Spinal cord (tissue), 9 donors: ENCODE measurements at regions not wholly inside any gene's neighbourhood (a gene's known extent, or its start where the extent isn't known, plus 50 kb on each side); places are given as distances from the start of the nearest gene placed in this dataset.

ENCODE experiments used
- DNase-seq, 6 donors: peaks; one replicate each; pipeline versions ENCODE4 v3.0.0 to v3.0.0-alpha.2; 2013 to 2015; ENCODE audit warnings: low spot score in 6 of 6, low read depth in 4 of 6
- H3K27ac ChIP-seq: one replicate; pipeline ENCODE4 v1.5.1; 2013; ENCODE audit warnings: low read depth, low read length, control low read depth
- H3K27me3 ChIP-seq: one replicate; pipeline ENCODE4 v1.6.1; 2013; ENCODE audit warnings: low read length; ENCODE audit not compliant: control insufficient read depth, insufficient read depth
- H3K36me3 ChIP-seq: one replicate; pipeline ENCODE4 v1.6.1; 2013; ENCODE audit warnings: low read length; ENCODE audit not compliant: control insufficient read depth, insufficient read depth
- H3K4me1 ChIP-seq: one replicate; pipeline ENCODE4 v1.6.1; 2013; ENCODE audit warnings: low read length; ENCODE audit not compliant: control insufficient read depth, insufficient read depth
- H3K4me3 ChIP-seq: one replicate; pipeline ENCODE4 v1.5.1; 2013; ENCODE audit warnings: low read depth, low read length, control low read depth
- H3K9me3 ChIP-seq: one replicate; pipeline ENCODE4 v1.6.1; 2013; ENCODE audit warnings: low read length; ENCODE audit not compliant: control insufficient read depth, insufficient read depth
- WGBS: methylation state at CpG from one replicate; pipeline ENCODE4 v1.1.5; 2013; ENCODE audit warnings: missing lambda C conversion rate; ENCODE audit not compliant: insufficient coverage; 5-methylcytosine and 5-hydroxymethylcytosine counted together
- donor health status: healthy.

DNA sequence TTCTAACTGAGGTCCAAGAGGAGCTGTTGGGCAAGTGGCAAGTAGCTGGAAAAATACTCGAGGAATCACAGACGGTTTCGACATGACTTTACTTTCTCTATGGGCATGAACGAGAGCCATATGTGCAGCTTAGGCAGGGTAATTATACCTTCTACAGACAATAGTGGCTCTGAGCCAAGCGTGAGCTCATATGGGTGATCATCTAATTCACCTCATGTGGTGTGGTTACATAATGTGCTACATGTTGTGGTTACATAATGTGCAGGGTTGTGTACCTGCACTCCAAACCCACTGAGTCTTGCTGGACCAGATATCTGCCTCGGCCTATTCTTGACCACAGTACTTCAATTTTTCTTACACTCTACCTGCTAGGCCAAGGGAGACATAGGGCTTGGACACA is 771.7 kb upstream of the EYS start:
- Histone ChIP-seq H3K4me1 (no peaks in the 10 kb centered on the region), H3K9me3 (no peaks in the 10 kb centered on the region), H3K27ac (no peak overlapping the region), H3K4me3 (no peak overlapping the region), H3K36me3 (no peaks in the 10 kb centered on the region), H3K27me3 (no peaks in the 10 kb centered on the region)
- WGBS: 86% methylated on average over 4 of the region's 6 CpGs
- DNase-seq: no peak

DNA sequence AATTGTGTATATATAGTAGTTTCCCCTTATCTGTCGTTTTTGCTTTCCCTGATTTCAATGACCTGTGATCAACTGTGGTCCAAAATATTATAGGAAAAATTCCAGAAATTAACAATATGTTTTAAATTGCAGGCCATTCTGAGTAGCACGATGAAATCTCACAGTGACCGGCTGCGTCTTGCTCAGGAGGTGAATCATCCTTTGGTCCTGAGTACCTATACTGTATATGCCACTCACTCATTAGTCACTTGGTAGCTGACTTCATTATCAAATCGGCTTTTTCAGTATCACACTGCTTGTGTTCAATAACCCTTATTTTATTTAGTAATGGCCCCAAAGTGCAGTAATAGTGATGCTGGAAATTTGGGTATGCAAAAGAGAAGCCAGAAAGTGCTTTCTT is 728.3 kb upstream of the EYS start:
- Histone ChIP-seq H3K4me1 (no peaks in the 10 kb centered on the region), H3K9me3 (no peaks in the 10 kb centered on the region), H3K27me3 (no peaks in the 10 kb centered on the region), H3K27ac (no peak overlapping the region), H3K4me3 (no peak overlapping the region), H3K36me3 (no peaks in the 10 kb centered on the region)
- DNase-seq: no peak
- 90% methylated on average over 2 of the region's 5 CpGs for WGBS

DNA sequence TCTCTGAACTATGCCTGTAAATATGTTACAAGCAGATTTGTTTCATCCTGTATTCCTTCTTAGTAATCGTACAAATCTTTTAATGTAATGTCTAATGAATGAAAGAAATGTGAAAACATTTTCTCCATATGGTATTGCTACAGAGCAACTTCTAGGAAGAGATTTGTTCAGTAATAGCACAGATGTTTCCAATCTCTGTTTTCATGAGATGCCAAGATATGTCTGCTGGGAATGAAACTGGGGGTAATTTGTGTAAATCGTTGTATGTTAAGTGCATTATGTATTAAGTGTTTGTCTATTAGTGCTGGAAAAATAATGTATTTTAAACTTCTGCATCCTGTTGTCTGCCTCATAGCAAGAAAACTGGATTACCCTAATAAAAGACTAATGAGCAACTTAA is 722.2 kb upstream of the EYS start:
- peaks cover 1% of the 10 kb centered on the region for H3K9me3 ChIP-seq
- DNase-seq: peak in 2 of 6 donors; percentile 1 to 79
- no CpG with 5 or more reads among the region's 2 CpGs for WGBS

DNA sequence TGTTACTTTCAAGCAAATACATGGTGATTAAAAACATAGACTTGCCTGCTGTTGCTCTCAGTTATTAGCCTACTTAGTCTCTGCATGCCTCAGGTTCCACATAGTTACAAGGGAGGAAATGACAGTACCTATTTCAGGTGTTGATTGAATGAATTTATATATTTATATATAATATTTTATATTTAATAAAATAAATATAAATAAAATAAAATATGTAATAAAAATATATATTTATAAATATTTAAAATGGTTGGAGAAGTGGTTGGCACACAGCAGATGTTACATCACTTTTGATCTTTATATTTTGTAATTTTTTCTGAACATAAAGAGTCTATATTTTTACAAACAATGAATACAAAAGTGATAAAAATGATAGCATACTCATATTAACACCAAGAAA is 716.0 kb upstream of the EYS start:
- Histone ChIP-seq H3K27me3 (no peaks in the 10 kb centered on the region), H3K36me3 (no peaks in the 10 kb centered on the region), H3K9me3 (peaks cover 1% of the 10 kb centered on the region), H3K4me1 (no peaks in the 10 kb centered on the region), H3K27ac (no peak overlapping the region), H3K4me3 (no peak overlapping the region)
- no peak for DNase-seq

More for the DNA sequence above, 722.2 kb upstream of the EYS start:
- Histone ChIP-seq H3K27me3 (no peaks in the 10 kb centered on the region), H3K27ac (no peak overlapping the region), H3K36me3 (no peaks in the 10 kb centered on the region), H3K4me3 (no peak overlapping the region), H3K4me1 (no peaks in the 10 kb centered on the region)

DNA sequence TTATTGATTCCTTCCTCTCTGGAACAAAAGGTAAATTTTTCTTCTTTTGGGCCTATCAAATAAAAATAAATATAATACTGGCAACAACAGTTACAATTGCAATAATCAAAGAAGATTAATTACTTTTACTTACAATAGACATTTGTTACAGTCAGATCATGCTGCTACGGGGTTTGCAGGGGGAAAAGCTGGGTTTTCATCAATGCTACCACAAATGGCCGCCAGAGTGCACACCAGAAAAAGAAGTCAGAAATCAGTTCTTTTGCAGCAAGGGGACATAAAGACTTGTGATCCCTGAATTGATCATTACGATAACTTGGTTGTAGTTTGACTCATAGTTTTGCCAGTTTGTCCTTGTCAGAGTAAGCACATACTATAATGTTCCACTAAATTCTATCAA is 714.5 kb upstream of the EYS start:
- Histone ChIP-seq H3K36me3 (no peaks in the 10 kb centered on the region), H3K4me1 (no peaks in the 10 kb centered on the region), H3K27ac (no peak overlapping the region), H3K4me3 (no peak overlapping the region), H3K9me3 (no peaks in the 10 kb centered on the region), H3K27me3 (no peaks in the 10 kb centered on the region)
- WGBS: 15% methylated on average over 2 of the region's 3 CpGs
- DNase-seq: peak in 3 of 6 donors; percentile 3 to 37 (median 27)

DNA sequence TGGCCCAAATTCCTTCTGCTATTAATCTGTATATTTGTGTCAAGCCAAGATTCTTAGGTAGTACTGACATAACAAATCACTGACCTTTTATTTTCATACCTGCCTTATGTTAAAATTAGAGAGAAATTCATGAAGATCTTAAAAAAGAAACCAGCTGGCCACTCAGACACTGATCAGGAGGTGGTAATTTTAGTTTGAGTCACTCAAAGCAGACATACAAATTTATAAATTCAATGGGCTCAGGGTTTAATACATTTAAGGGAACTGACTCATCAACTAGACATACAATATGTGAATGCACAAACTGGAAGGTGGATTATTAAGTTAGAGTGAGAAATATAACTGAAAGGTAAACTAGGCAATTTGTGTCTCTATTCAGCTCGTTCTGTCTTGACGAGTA is 711.9 kb upstream of the EYS start:
- H3K4me3 ChIP-seq: no peak overlapping the region
- no peak for DNase-seq
- no peaks in the 10 kb centered on the region for H3K9me3 ChIP-seq
- no peaks in the 10 kb centered on the region for H3K36me3 ChIP-seq
- WGBS: no CpG with 5 or more reads among the region's 2 CpGs
- H3K27me3 ChIP-seq: no peaks in the 10 kb centered on the region
- no peak overlapping the region for H3K27ac ChIP-seq
- H3K4me1 ChIP-seq: no peaks in the 10 kb centered on the region

DNA sequence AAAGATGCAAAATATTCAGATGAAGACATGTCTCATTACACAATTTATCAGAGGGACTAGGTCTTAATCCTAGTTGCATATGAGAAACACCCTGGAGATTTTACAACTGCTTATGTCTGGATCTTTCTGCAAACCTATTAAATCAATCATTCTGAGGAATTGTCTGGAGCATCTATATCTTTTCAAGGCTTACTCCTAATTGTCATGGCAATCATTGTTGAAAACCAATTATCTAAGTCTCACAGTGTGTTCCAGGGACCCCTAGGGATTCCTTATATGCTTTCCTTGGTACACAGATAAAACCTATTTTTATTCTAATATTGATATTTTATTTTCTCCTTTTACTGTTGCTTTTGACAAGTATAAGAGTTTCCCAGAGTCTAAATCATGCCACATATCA is 696.9 kb upstream of the EYS start:
- H3K4me3 ChIP-seq: no peak overlapping the region
- no peaks in the 10 kb centered on the region for H3K4me1 ChIP-seq
- no peaks in the 10 kb centered on the region for H3K36me3 ChIP-seq
- no peaks in the 10 kb centered on the region for H3K9me3 ChIP-seq
- no peak for DNase-seq
- H3K27me3 ChIP-seq: no peaks in the 10 kb centered on the region
- no peak overlapping the region for H3K27ac ChIP-seq

DNA sequence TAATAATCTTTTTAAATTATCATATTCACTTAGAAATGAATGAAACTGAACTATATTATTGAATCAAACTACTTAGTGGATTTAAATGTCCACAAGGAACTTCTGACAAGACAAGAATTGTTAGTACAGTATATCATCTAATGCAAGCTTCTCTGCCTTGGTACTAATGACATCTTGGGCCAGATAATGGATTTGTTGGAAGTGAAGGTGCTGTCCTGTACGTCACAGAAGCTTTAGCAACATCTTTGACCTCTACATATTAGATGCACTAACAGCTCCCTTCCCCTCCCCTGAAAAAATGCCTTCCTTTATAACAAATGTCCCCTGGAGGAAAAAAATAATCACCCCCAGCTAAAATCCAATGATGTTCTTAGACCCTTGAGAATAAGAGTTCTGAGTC is 695.8 kb upstream of the EYS start:
- Histone ChIP-seq H3K36me3 (no peaks in the 10 kb centered on the region), H3K27ac (no peak overlapping the region), H3K4me1 (no peaks in the 10 kb centered on the region), H3K9me3 (no peaks in the 10 kb centered on the region), H3K27me3 (no peaks in the 10 kb centered on the region), H3K4me3 (no peak overlapping the region)
- WGBS: no CpG with 5 or more reads among the region's 1 CpG
- DNase-seq: no peak

DNA sequence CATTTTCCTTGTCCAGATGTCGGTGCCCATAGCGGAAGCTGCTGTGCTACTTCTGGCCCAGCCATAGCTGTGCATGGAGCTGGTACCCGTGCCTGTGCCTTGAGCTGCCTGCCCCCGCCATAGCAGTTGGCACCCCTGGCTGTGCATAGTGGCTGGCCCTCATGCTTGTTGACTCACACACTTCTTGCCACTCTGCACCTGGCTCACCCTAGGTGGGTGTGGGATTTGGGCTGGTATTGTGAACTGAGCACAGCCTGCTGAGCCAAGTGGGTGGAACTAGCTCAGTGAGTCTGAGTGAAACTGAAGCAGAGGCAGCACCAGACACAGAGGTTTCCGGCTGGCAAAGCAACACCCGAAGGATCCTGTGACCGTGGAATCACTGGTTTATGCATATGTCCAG is 689.5 kb upstream of the EYS start:
- no peak for DNase-seq
- Histone ChIP-seq H3K4me3 (no peak overlapping the region), H3K27me3 (no peaks in the 10 kb centered on the region), H3K9me3 (no peaks in the 10 kb centered on the region), H3K36me3 (no peaks in the 10 kb centered on the region), H3K4me1 (no peaks in the 10 kb centered on the region), H3K27ac (no peak overlapping the region)
- WGBS: 100% methylated on average over 4 of the region's 7 CpGs

DNA sequence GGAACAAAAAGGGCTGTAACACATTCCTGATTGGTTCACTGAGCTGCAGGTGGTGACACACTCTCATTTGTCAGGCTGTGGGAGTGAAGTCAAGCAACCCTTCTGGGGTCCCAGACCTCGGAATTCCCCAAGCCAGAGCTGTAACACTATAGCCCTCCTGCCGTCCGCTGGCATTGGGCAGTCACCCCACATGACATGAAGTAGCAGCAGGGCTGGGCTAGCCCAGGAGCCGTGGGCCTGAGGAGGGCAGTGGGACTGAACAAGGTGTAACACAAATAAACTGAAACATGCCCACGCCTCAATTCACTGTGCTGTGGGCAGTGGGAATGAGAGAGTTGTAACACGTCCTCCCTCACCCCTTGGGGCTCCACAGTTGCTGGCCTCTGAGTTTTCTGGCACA is 689.1 kb upstream of the EYS start:
- no peak overlapping the region for H3K27ac ChIP-seq
- H3K4me3 ChIP-seq: no peak overlapping the region
- no peak for DNase-seq
- no peaks in the 10 kb centered on the region for H3K9me3 ChIP-seq
- H3K27me3 ChIP-seq: no peaks in the 10 kb centered on the region
- H3K36me3 ChIP-seq: no peaks in the 10 kb centered on the region
- H3K4me1 ChIP-seq: no peaks in the 10 kb centered on the region
- 90% methylated on average over 3 of the region's 6 CpGs for WGBS

DNA sequence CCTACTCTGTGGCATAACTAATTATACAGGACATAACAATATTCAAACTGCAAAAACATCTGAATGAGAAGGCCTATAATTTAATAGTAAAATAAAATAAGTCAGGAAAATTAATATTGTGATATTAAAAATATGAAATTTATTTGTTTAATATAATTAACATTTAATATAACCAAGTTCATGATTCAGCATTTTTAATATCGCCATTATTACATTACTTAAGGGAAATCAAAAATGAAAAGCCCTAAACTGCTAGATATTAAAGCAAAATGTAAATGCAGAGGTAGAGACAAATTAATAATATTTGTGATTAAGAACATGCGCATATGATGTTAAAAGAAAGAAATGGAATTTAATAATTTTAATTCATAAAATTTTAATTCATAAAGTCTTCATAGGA is 683.4 kb upstream of the EYS start:
- WGBS: no CpG with 5 or more reads among the region's 2 CpGs
- Histone ChIP-seq H3K9me3 (no peaks in the 10 kb centered on the region), H3K4me3 (no peak overlapping the region), H3K27ac (no peak overlapping the region), H3K27me3 (no peaks in the 10 kb centered on the region), H3K4me1 (no peaks in the 10 kb centered on the region), H3K36me3 (no peaks in the 10 kb centered on the region)
- DNase-seq: no peak
